ENCODE measurements at regions not wholly inside any gene's neighbourhood (a gene's known extent, or its start where the extent isn't known, plus 50 kb on each side); places are given as distances from the start of the nearest gene placed in this dataset.
"Not testable (repeated sequence)": the region's sequence is repeated elsewhere in the genome, so short reads cannot be mapped to it uniquely, and the experiment has no call there.

- DNase-seq, result no peak
These were observed 141.7 kb upstream of the ATP5MC3 start for GRCh38 chr2:175323162-175323561.

GRCh38 chr2:175318542-175318941, 137.0 kb upstream of the ATP5MC3 start:
- DNase-seq, result no peak

- no peak for DNase-seq
These were observed 136.2 kb upstream of the ATP5MC3 start for GRCh38 chr2:175317751-175318150.

- DNase-seq, result no peak
These were observed 130.6 kb upstream of the ATP5MC3 start for GRCh38 chr2:175312137-175312536.

GRCh38 chr2:175310813-175311504, 129.4 kb upstream of the ATP5MC3 start:
- no peak for DNase-seq

- no peak for DNase-seq
These were observed 128.3 kb upstream of the ATP5MC3 start for GRCh38 chr2:175309799-175310198.

- DNase-seq, result no peak
These were observed 126.5 kb upstream of the ATP5MC3 start for GRCh38 chr2:175308005-175308404.

- no peak for DNase-seq
These were observed 123.0 kb upstream of the ATP5MC3 start for GRCh38 chr2:175304541-175304940.

GRCh38 chr2:175293776-175294175, 112.3 kb upstream of the ATP5MC3 start:
- DNase-seq, result no peak

GRCh38 chr2:175293195-175293594, 111.7 kb upstream of the ATP5MC3 start:
- DNase-seq, result no peak

- DNase-seq, result no peak
These were observed 101.4 kb upstream of the ATP5MC3 start for GRCh38 chr2:175282886-175283285.

GRCh38 chr2:175282300-175282699, 100.8 kb upstream of the ATP5MC3 start:
- DNase-seq, result no peak

GRCh38 chr2:175277772-175278171, 96.3 kb upstream of the ATP5MC3 start:
- no peak for DNase-seq

GRCh38 chr2:175275539-175275938, 94.0 kb upstream of the ATP5MC3 start:
- no peak for DNase-seq

GRCh38 chr2:175259164-175259563, 77.7 kb upstream of the ATP5MC3 start:
- DNase-seq, result no peak

GRCh38 chr2:175256806-175257585, 75.5 kb upstream of the ATP5MC3 start:
- peak; percentile 8 for DNase-seq

GRCh38 chr2:175256391-175256790, 74.9 kb upstream of the ATP5MC3 start:
- not testable (repeated sequence) for DNase-seq

GRCh38 chr2:175253871-175254270, 72.4 kb upstream of the ATP5MC3 start:
- no peak for DNase-seq

- DNase-seq, result no peak
These were observed 70.0 kb upstream of the ATP5MC3 start for GRCh38 chr2:175251425-175252041.

GRCh38 chr2:175247159-175247558, 65.6 kb upstream of the ATP5MC3 start:
- DNase-seq, result no peak

GRCh38 chr2:175244697-175245096, 63.2 kb upstream of the ATP5MC3 start:
- no peak for DNase-seq

- DNase-seq, result no peak
These were observed 60.2 kb upstream of the ATP5MC3 start for GRCh38 chr2:175241691-175242090.

GRCh38 chr2:175240033-175240432, 58.5 kb upstream of the ATP5MC3 start:
- not testable (repeated sequence) for DNase-seq

- no peak for DNase-seq
These were observed 55.4 kb upstream of the ATP5MC3 start for GRCh38 chr2:175236930-175237329.
